Activated T-helper 17 cell treated with anti-CD3 and anti-CD28 coated beads, Interleukin-2, amount 50 U/mL, for 72 hours (primary cell): ENCODE measurements at regions not wholly inside any gene's neighbourhood (a gene's known extent, or its start where the extent isn't known, plus 50 kb on each side); places are given as distances from the start of the nearest gene placed in this dataset.

Experiments
- ATAC-seq: fragments of 150-1000 bp; cut with Tn5 transposase; replicated peaks from 2 replicates; pipeline ENCODE4 v1.10.0; 2021; ENCODE audit warnings: mild to moderate bottlenecking, moderate library complexity
- H3K27ac Mint-ChIP-seq: one replicate; pipeline ENCODE4 v1.8.0; 2022; ENCODE audit warnings: mixed read lengths
- H3K27me3 Mint-ChIP-seq: one replicate; pipeline ENCODE4 v1.8.0; 2022; ENCODE audit warnings: mixed read lengths
- H3K36me3 Mint-ChIP-seq: one replicate; pipeline ENCODE4 v1.8.0; 2022; ENCODE audit warnings: low read depth, mild to moderate bottlenecking, mixed read lengths
- H3K4me1 Mint-ChIP-seq: one replicate; pipeline ENCODE4 v1.8.0; 2022; ENCODE audit warnings: mixed read lengths
- H3K4me3 Mint-ChIP-seq: one replicate; pipeline ENCODE4 v1.8.0; 2022; ENCODE audit warnings: mild to moderate bottlenecking, mixed read lengths
- H3K9me3 Mint-ChIP-seq: one replicate; pipeline ENCODE4 v1.8.0; 2022; ENCODE audit warnings: mixed read lengths

DNA sequence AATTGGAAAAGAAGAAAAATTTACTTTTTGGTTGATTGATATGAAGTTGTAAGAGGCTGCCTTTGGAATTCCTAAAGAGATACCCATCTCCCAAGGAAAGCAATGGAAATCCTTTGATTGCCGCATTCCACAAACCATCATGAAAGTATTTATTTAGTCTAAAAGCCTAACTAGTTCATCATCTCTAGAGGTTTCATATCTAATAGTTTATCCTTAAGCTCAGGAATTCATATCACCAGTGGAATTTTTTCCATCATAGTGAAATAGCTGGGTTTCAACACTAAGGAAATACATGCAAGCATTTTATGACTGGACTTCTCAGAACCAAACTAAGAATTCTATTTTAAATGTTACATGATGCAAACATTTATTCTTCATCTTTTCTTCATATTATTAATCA, 144.9 kb downstream of the FBXO8 start:
- H3K27me3 Mint-ChIP-seq = peaks cover 6% of the 10 kb centered on the region
- no peak overlapping the region for H3K27ac Mint-ChIP-seq
- no peak overlapping the region for H3K4me3 Mint-ChIP-seq
- H3K36me3 Mint-ChIP-seq = no peaks in the 10 kb centered on the region
- no peaks in the 10 kb centered on the region for H3K4me1 Mint-ChIP-seq
- ATAC-seq = no peak
- H3K9me3 Mint-ChIP-seq = no peaks in the 10 kb centered on the region

DNA sequence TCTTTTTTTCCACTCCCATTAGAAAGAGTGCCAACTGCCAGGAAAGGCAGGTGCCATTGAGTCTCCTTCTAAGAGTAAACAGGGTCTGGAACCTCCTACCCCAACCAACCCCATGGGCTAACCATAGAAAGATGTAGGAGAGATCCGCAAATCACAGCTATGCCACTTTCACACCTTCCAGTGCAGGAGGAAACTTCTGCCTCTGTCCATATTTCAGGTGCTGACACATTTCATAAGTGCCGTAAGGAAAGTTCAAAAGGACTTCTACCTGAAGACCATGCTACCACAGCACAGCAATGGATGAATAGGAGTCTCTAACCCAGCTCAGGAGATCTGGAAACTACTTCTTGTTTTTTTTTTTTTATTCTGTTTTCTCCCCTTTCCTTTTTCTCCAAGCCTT, 145.8 kb downstream of the FBXO8 start:
- no peaks in the 10 kb centered on the region for H3K36me3 Mint-ChIP-seq
- no peaks in the 10 kb centered on the region for H3K4me1 Mint-ChIP-seq
- no peak for ATAC-seq
- peaks cover 4% of the 10 kb centered on the region for H3K27me3 Mint-ChIP-seq
- H3K27ac Mint-ChIP-seq = no peak overlapping the region
- no peak overlapping the region for H3K4me3 Mint-ChIP-seq
- H3K9me3 Mint-ChIP-seq = no peaks in the 10 kb centered on the region

- no peak overlapping the region for H3K4me3 Mint-ChIP-seq
- no peak for ATAC-seq
- no peaks in the 10 kb centered on the region for H3K4me1 Mint-ChIP-seq
- no peak overlapping the region for H3K27ac Mint-ChIP-seq
- no peaks in the 10 kb centered on the region for H3K9me3 Mint-ChIP-seq
- H3K27me3 Mint-ChIP-seq = peaks cover 4% of the 10 kb centered on the region
- H3K36me3 Mint-ChIP-seq = no peaks in the 10 kb centered on the region
Observed at GRCh38 chr4:174135936-174136406, 147.5 kb downstream of the FBXO8 start.

GRCh38 chr4:174135530-174135929, 147.9 kb downstream of the FBXO8 start:
- ATAC-seq = no peak
- H3K36me3 Mint-ChIP-seq = no peaks in the 10 kb centered on the region
- peaks cover 4% of the 10 kb centered on the region for H3K27me3 Mint-ChIP-seq
- no peak overlapping the region for H3K27ac Mint-ChIP-seq
- H3K9me3 Mint-ChIP-seq = no peaks in the 10 kb centered on the region
- no peaks in the 10 kb centered on the region for H3K4me1 Mint-ChIP-seq
- H3K4me3 Mint-ChIP-seq = no peak overlapping the region

- no peak overlapping the region for H3K4me3 Mint-ChIP-seq
Observed at GRCh38 chr4:174134361-174134760, 149.1 kb downstream of the FBXO8 start.

GRCh38 chr4:174133551-174133950, 149.9 kb downstream of the FBXO8 start:
- Mint-ChIP-seq H3K27me3 (peaks cover 5% of the 10 kb centered on the region), H3K4me3 (no peak overlapping the region), H3K36me3 (no peaks in the 10 kb centered on the region), H3K27ac (no peak overlapping the region), H3K4me1 (no peaks in the 10 kb centered on the region), H3K9me3 (no peaks in the 10 kb centered on the region)
- ATAC-seq = no peak

More at GRCh38 chr4:174134361-174134760, 149.1 kb downstream of the FBXO8 start:
- no peaks in the 10 kb centered on the region for H3K9me3 Mint-ChIP-seq
- no peak for ATAC-seq
- peaks cover 5% of the 10 kb centered on the region for H3K27me3 Mint-ChIP-seq
- H3K27ac Mint-ChIP-seq = no peak overlapping the region
- no peaks in the 10 kb centered on the region for H3K36me3 Mint-ChIP-seq
- no peaks in the 10 kb centered on the region for H3K4me1 Mint-ChIP-seq

DNA sequence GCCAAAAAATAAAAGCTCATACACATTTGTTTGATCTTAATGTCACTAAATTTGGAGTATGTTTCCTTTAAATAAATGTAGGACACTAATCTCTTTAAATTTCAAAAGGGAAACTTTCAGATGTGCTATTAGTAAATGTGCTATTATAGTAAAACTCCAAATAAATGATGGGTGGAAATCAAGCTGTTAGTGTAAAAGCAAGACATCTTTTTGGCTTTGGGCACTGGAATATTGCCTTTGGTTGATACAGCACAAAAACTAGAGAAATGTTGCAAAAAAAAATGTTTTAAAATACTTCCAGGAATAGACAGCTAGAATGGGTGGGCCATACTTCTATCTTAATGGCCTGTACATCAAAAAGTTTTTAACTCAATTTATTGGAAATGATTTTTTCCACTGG, 151.6 kb downstream of the FBXO8 start:
- peaks cover 12% of the 10 kb centered on the region for H3K27me3 Mint-ChIP-seq
- no peak for ATAC-seq
- no peak overlapping the region for H3K27ac Mint-ChIP-seq
- H3K4me3 Mint-ChIP-seq = no peak overlapping the region
- no peaks in the 10 kb centered on the region for H3K36me3 Mint-ChIP-seq
- no peaks in the 10 kb centered on the region for H3K4me1 Mint-ChIP-seq
- no peaks in the 10 kb centered on the region for H3K9me3 Mint-ChIP-seq

DNA sequence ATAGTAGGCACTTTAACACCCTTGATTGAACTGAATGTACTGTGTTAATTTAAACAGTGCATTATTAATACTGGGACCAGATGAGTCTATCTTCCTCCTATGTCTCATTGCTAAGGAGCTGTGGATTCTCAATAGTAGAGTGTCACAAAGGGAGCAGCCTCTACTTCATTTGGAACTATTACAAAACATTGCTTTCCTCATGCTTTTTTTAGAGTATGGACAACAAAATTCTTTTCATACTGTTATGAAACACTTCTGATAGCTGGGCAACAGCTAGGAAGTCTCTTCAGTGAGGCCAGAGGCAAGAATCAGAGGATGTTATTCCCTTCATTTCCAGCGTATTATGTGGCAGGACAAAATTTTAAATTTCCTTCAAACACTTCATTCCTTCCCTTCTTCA, 160.8 kb downstream of the FBXO8 start:
- Mint-ChIP-seq H3K4me3 (no peak overlapping the region), H3K4me1 (no peaks in the 10 kb centered on the region), H3K27ac (no peak overlapping the region), H3K27me3 (peaks cover 35% of the 10 kb centered on the region), H3K9me3 (no peaks in the 10 kb centered on the region), H3K36me3 (no peaks in the 10 kb centered on the region)
- no peak for ATAC-seq

- Mint-ChIP-seq H3K27me3 (peaks cover 42% of the 10 kb centered on the region), H3K4me3 (peak overlapping the region; percentile 37), H3K9me3 (no peaks in the 10 kb centered on the region), H3K27ac (no peak overlapping the region), H3K36me3 (no peaks in the 10 kb centered on the region), H3K4me1 (no peaks in the 10 kb centered on the region)
- peak; percentile 60 for ATAC-seq
Observed at GRCh38 chr4:174120446-174121295, 162.8 kb downstream of the FBXO8 start.

GRCh38 chr4:174119830-174120229, 163.6 kb downstream of the FBXO8 start:
- no peaks in the 10 kb centered on the region for H3K4me1 Mint-ChIP-seq
- peaks cover 41% of the 10 kb centered on the region for H3K27me3 Mint-ChIP-seq
- no peaks in the 10 kb centered on the region for H3K9me3 Mint-ChIP-seq
- H3K36me3 Mint-ChIP-seq = no peaks in the 10 kb centered on the region
- H3K27ac Mint-ChIP-seq = no peak overlapping the region
- H3K4me3 Mint-ChIP-seq = peak overlapping the region; percentile 37
- no peak for ATAC-seq

- no peak for ATAC-seq
- no peaks in the 10 kb centered on the region for H3K36me3 Mint-ChIP-seq
- peaks cover 41% of the 10 kb centered on the region for H3K27me3 Mint-ChIP-seq
- no peaks in the 10 kb centered on the region for H3K9me3 Mint-ChIP-seq
- no peak overlapping the region for H3K4me3 Mint-ChIP-seq
- H3K4me1 Mint-ChIP-seq = no peaks in the 10 kb centered on the region
- H3K27ac Mint-ChIP-seq = no peak overlapping the region
Observed at GRCh38 chr4:174119051-174119450, 164.4 kb downstream of the FBXO8 start.

DNA sequence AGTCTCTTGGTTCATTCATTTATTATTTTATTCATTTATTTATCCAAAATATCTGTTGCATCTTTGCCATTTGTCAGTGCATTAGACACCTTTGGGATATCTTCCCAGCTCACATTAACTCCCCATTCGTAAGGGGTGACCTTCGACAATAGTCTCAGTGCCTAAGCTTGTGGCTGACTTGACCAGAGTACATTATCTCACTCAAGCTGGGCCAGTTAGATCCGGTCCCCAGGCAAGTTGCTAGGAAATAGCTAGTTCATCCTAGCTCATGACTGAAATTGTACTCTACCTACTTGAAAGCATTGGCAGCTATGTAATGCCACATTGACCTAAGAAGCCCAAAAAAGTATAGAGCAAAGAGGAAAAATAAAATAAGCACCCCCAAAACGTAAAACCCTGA, 165.3 kb downstream of the FBXO8 start:
- ATAC-seq = no peak
- H3K36me3 Mint-ChIP-seq = no peaks in the 10 kb centered on the region

DNA sequence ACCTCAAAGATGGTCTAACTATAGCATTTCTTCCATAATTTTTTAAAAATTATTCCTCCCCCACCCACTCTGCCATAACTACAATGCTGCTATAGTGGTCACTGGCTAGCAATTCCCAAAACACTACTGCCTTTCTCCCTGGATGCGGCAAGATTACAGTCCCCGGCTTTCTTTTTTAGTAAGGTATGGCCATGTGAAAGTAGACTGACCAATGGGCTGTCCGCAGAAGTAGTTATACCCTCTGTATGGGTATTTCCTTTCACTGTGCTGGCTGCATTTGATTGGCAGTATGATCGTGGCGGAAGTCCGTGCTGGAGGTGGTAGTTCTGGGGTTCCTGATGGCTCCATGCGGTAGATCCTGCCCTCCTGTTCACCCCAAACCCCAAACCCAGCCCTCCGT, 166.0 kb downstream of the FBXO8 start:
- no peak for ATAC-seq
- H3K4me3 Mint-ChIP-seq = no peak overlapping the region
- H3K27me3 Mint-ChIP-seq = peaks cover 47% of the 10 kb centered on the region
- no peaks in the 10 kb centered on the region for H3K36me3 Mint-ChIP-seq
- no peaks in the 10 kb centered on the region for H3K4me1 Mint-ChIP-seq
- H3K9me3 Mint-ChIP-seq = no peaks in the 10 kb centered on the region
- H3K27ac Mint-ChIP-seq = no peak overlapping the region

More for the DNA sequence above, 165.3 kb downstream of the FBXO8 start:
- no peak overlapping the region for H3K4me3 Mint-ChIP-seq
- H3K27ac Mint-ChIP-seq = no peak overlapping the region
- H3K9me3 Mint-ChIP-seq = no peaks in the 10 kb centered on the region
- H3K4me1 Mint-ChIP-seq = no peaks in the 10 kb centered on the region
- peaks cover 47% of the 10 kb centered on the region for H3K27me3 Mint-ChIP-seq

DNA sequence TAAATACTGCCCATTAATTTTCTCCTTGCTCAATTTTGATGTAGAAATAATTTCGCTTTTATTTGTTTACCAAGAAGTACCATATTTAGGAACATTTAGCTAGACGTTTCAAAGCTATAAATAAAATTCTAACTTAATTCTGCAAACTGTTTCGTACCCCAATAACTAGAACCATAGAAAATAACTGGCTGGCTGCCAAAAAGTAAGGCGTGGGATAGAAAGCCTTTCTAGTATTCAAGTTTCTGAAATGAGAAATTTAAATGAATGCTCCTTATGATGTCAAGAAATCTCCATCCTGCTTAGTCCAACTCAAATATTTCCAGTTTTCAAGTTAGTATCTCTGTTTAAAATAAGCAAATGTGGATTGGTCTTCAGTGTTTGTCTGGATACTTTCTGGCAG, 167.4 kb downstream of the FBXO8 start:
- Mint-ChIP-seq H3K27ac (no peak overlapping the region), H3K27me3 (peaks cover 54% of the 10 kb centered on the region), H3K4me1 (no peaks in the 10 kb centered on the region), H3K36me3 (no peaks in the 10 kb centered on the region), H3K9me3 (no peaks in the 10 kb centered on the region), H3K4me3 (no peak overlapping the region)
- no peak for ATAC-seq

DNA sequence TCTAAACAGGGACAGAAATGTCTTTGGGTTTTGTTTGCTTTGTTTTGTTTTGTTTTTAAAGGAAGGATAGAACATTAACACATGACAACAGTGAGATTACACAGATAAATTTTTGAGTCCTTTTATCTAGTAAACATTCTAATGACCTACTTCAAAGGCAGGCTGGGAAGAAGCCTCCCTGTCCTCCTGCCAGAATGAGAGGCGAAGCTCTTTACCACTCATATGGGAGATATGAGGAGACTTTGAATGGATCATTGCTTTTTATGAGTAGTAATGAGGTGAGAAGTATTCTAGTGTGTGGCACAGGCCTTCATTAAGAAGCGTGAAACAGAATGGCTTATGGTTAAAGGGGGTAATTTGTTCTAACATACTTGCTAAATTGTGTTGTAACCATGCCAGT, 172.0 kb downstream of the FBXO8 start:
- Mint-ChIP-seq H3K4me3 (no peak overlapping the region), H3K4me1 (no peaks in the 10 kb centered on the region), H3K36me3 (no peaks in the 10 kb centered on the region), H3K27me3 (peaks cover 51% of the 10 kb centered on the region), H3K9me3 (no peaks in the 10 kb centered on the region), H3K27ac (no peak overlapping the region)
- ATAC-seq = no peak
